Naive thymus-derived CD8-positive, alpha-beta T cell (primary cell): ENCODE measurements at regions not wholly inside any gene's neighbourhood (a gene's known extent, or its start where the extent isn't known, plus 50 kb on each side); places are given as distances from the start of the nearest gene placed in this dataset.
"Not testable (repeated sequence)": the region's sequence is repeated elsewhere in the genome, so short reads cannot be mapped to it uniquely, and the experiment has no call there.

Experiments
- ATAC-seq, 2 donors: fragments of 150-1000 bp; cut with Tn5 transposase in 1 of 2; sonication (Bioruptor Pico), chemical (Tn5 transposase) in 1 of 2; 1 replicate in 1 of 2; 2 replicates in 1 of 2; pipeline ENCODE4 v1.10.0; 2021; ENCODE audit warnings: mild to moderate bottlenecking in 2 of 2, moderate library complexity in 2 of 2
- POLR2A ChIA-PET: fragments of 350-600 bp; sonication (Branson Sonifier 250); formaldehyde crosslinking; loops from one replicate; lab custom pipeline; 2021; ENCODE audit warnings: antibody characterized with exemption; lab: Charles Lee
- DNase-seq, 10 donors: peaks; one replicate each; pipeline versions ENCODE4 v3.0.0 to v3.0.0-alpha.2; 2020 to 2022
- H3K27ac Mint-ChIP-seq, 10 donors: one replicate each; pipeline ENCODE4 v1.8.0; 2020 to 2022; ENCODE audit warnings: mild to moderate bottlenecking in 10 of 10, mixed read lengths in 10 of 10, moderate library complexity in 4 of 10, inconsistent platforms in 1 of 10
- H3K27me3 Mint-ChIP-seq, 5 donors: one replicate each; pipeline ENCODE4 v1.8.0; 2021 to 2022; ENCODE audit warnings: mixed read lengths in 5 of 5
- H3K36me3 Mint-ChIP-seq, 3 donors: one replicate each; pipeline ENCODE4 v1.8.0; 2020 to 2022; ENCODE audit warnings: mixed read lengths in 3 of 3, mild to moderate bottlenecking in 2 of 3, inconsistent platforms in 1 of 3
- H3K4me1 Mint-ChIP-seq, 4 donors: one replicate each; pipeline ENCODE4 v1.8.0; 2021 to 2022; ENCODE audit warnings: mixed read lengths in 4 of 4
- H3K4me3 Mint-ChIP-seq, 10 donors: one replicate each; pipeline ENCODE4 v1.8.0; 2020 to 2022; ENCODE audit warnings: mild to moderate bottlenecking in 10 of 10, mixed read lengths in 10 of 10, moderate library complexity in 6 of 10, inconsistent platforms in 1 of 10
- H3K9me3 Mint-ChIP-seq, 9 donors: one replicate each; pipeline ENCODE4 v1.8.0; 2020 to 2022; ENCODE audit warnings: mixed read lengths in 9 of 9, mild to moderate bottlenecking in 3 of 9, inconsistent platforms in 1 of 9, moderate library complexity in 1 of 9

GRCh38 chr7:131649879-131650278 is 93.5 kb upstream of the PODXL start:
- POLR2A ChIA-PET: no interaction called here
- ATAC-seq: no peak
- no peak for DNase-seq
- Mint-ChIP-seq H3K4me3 (no peak overlapping the region), H3K9me3 (no peaks in the 10 kb centered on the region), H3K27ac (no peak overlapping the region), H3K4me1 (peaks cover 0 to 8% (median 4%) of the 10 kb centered on the region in 4 donors), H3K36me3 (no peaks in the 10 kb centered on the region), H3K27me3 (peaks cover 6 to 26% (median 12%) of the 10 kb centered on the region in 5 donors)

GRCh38 chr7:131649003-131649541 is 92.6 kb upstream of the PODXL start:
- Mint-ChIP-seq H3K9me3 (no peaks in the 10 kb centered on the region), H3K36me3 (no peaks in the 10 kb centered on the region), H3K27ac (no peak overlapping the region), H3K4me1 (peaks cover 0 to 1% (median under 1%) of the 10 kb centered on the region in 4 donors), H3K4me3 (no peak overlapping the region), H3K27me3 (peaks cover 4 to 18% (median 9%) of the 10 kb centered on the region in 5 donors)
- DNase-seq (no peak), ATAC-seq (no peak)
- POLR2A ChIA-PET: no interaction called here

- DNase-seq (no peak), ATAC-seq (no peak)
- Mint-ChIP-seq H3K36me3 (no peaks in the 10 kb centered on the region), H3K9me3 (no peaks in the 10 kb centered on the region), H3K27me3 (peaks cover 3 to 15% (median 5%) of the 10 kb centered on the region in 5 donors), H3K27ac (no peak overlapping the region), H3K4me3 (no peak overlapping the region), H3K4me1 (no peaks in the 10 kb centered on the region)
- POLR2A ChIA-PET: no interaction called here
Observed at GRCh38 chr7:131648491-131648890, 92.1 kb upstream of the PODXL start.

GRCh38 chr7:131646203-131646602 is 89.8 kb upstream of the PODXL start:
- ATAC-seq (no peak), DNase-seq (no peak)
- H3K4me1 Mint-ChIP-seq: no peaks in the 10 kb centered on the region
- H3K36me3 Mint-ChIP-seq: no peaks in the 10 kb centered on the region
- H3K27ac Mint-ChIP-seq: no peak overlapping the region
- H3K27me3 Mint-ChIP-seq: peaks cover 3 to 25% (median 12%) of the 10 kb centered on the region in 5 donors
- POLR2A ChIA-PET: no interaction called here
- H3K4me3 Mint-ChIP-seq: no peak overlapping the region
- H3K9me3 Mint-ChIP-seq: no peaks in the 10 kb centered on the region

GRCh38 chr7:131642429-131642828 is 86.0 kb upstream of the PODXL start:
- peaks cover 0 to 3% (median 0%) of the 10 kb centered on the region in 4 donors for H3K4me1 Mint-ChIP-seq
- ATAC-seq (no peak), DNase-seq (no peak)
- H3K27ac Mint-ChIP-seq: no peak overlapping the region
- H3K27me3 Mint-ChIP-seq: peaks cover 0 to 25% (median 10%) of the 10 kb centered on the region in 5 donors
- POLR2A ChIA-PET: no interaction called here
- H3K4me3 Mint-ChIP-seq: no peak overlapping the region
- H3K9me3 Mint-ChIP-seq: no peaks in the 10 kb centered on the region
- no peaks in the 10 kb centered on the region for H3K36me3 Mint-ChIP-seq

- peaks cover 0 to 3% (median 0%) of the 10 kb centered on the region in 9 donors for H3K9me3 Mint-ChIP-seq
- POLR2A ChIA-PET: no interaction called here
Observed at GRCh38 chr7:131640686-131641085, 84.3 kb upstream of the PODXL start.

GRCh38 chr7:131638641-131639430 is 82.4 kb upstream of the PODXL start:
- POLR2A ChIA-PET: no interaction called here
- no peak overlapping the region for H3K4me3 Mint-ChIP-seq
- no peak overlapping the region for H3K27ac Mint-ChIP-seq

More at GRCh38 chr7:131640686-131641085, 84.3 kb upstream of the PODXL start:
- Mint-ChIP-seq H3K27me3 (peaks cover 0 to 38% (median 10%) of the 10 kb centered on the region in 5 donors), H3K4me3 (no peak overlapping the region), H3K4me1 (peaks cover 0 to 4% (median 0%) of the 10 kb centered on the region in 4 donors), H3K27ac (peak overlapping the region in 1 of 10 donors; percentile 30), H3K36me3 (no peaks in the 10 kb centered on the region)
- no peak for ATAC-seq
- no peak for DNase-seq

GRCh38 chr7:131637859-131638258 is 81.4 kb upstream of the PODXL start:
- peaks cover 0 to 4% (median 0%) of the 10 kb centered on the region in 4 donors for H3K4me1 Mint-ChIP-seq
- H3K27me3 Mint-ChIP-seq: peaks cover 2 to 38% (median 12%) of the 10 kb centered on the region in 5 donors
- DNase-seq: no peak
- H3K4me3 Mint-ChIP-seq: no peak overlapping the region
- POLR2A ChIA-PET: no interaction called here
- no peak overlapping the region for H3K27ac Mint-ChIP-seq
- no peaks in the 10 kb centered on the region for H3K36me3 Mint-ChIP-seq
- peaks cover 0 to 3% (median 0%) of the 10 kb centered on the region in 9 donors for H3K9me3 Mint-ChIP-seq
- no peak for ATAC-seq

More at GRCh38 chr7:131638641-131639430, 82.4 kb upstream of the PODXL start:
- Mint-ChIP-seq H3K9me3 (peaks cover 0 to 3% (median 0%) of the 10 kb centered on the region in 9 donors), H3K4me1 (peaks cover 0 to 4% (median 0%) of the 10 kb centered on the region in 4 donors), H3K27me3 (peaks cover 0 to 38% (median 12%) of the 10 kb centered on the region in 5 donors), H3K36me3 (no peaks in the 10 kb centered on the region)
- ATAC-seq: no peak
- no peak for DNase-seq

- ATAC-seq (no peak), DNase-seq (no peak)
- Mint-ChIP-seq H3K9me3 (peaks cover 0 to 3% (median 0%) of the 10 kb centered on the region in 9 donors), H3K36me3 (no peaks in the 10 kb centered on the region), H3K4me3 (no peak overlapping the region), H3K27ac (no peak overlapping the region), H3K4me1 (peaks cover 0 to 4% (median 0%) of the 10 kb centered on the region in 4 donors), H3K27me3 (peaks cover 2 to 28% (median 11%) of the 10 kb centered on the region in 5 donors)
- POLR2A ChIA-PET: no interaction called here
Observed at GRCh38 chr7:131636092-131636491, 79.7 kb upstream of the PODXL start.

- H3K36me3 Mint-ChIP-seq, H3K4me1 Mint-ChIP-seq, ATAC-seq, POLR2A ChIA-PET, H3K27ac Mint-ChIP-seq, H3K9me3 Mint-ChIP-seq, DNase-seq, H3K4me3 Mint-ChIP-seq: not testable (repeated sequence)
- H3K27me3 Mint-ChIP-seq: peaks cover 3 to 47% (median 13%) of the 10 kb centered on the region in 5 donors
Observed at GRCh38 chr7:131634197-131634596, 77.8 kb upstream of the PODXL start.

GRCh38 chr7:131633342-131633843 is 77.0 kb upstream of the PODXL start:
- no peak overlapping the region for H3K4me3 Mint-ChIP-seq
- POLR2A ChIA-PET: no interaction called here
- no peak overlapping the region for H3K27ac Mint-ChIP-seq
- peaks cover 0 to 3% (median 0%) of the 10 kb centered on the region in 9 donors for H3K9me3 Mint-ChIP-seq
- DNase-seq (no peak), ATAC-seq (no peak)
- peaks cover 5 to 45% (median 12%) of the 10 kb centered on the region in 5 donors for H3K27me3 Mint-ChIP-seq
- peaks cover 0 to 2% (median 0%) of the 10 kb centered on the region in 4 donors for H3K4me1 Mint-ChIP-seq
- H3K36me3 Mint-ChIP-seq: no peaks in the 10 kb centered on the region

GRCh38 chr7:131630427-131630826 is 74.0 kb upstream of the PODXL start:
- Mint-ChIP-seq H3K4me3 (no peak overlapping the region), H3K27me3 (peaks cover 2 to 25% (median 16%) of the 10 kb centered on the region in 5 donors), H3K36me3 (no peaks in the 10 kb centered on the region), H3K4me1 (no peaks in the 10 kb centered on the region), H3K27ac (no peak overlapping the region), H3K9me3 (no peaks in the 10 kb centered on the region)
- ATAC-seq (no peak), DNase-seq (no peak)
- POLR2A ChIA-PET: no interaction called here

- ATAC-seq: no peak
- H3K4me3 Mint-ChIP-seq: no peak overlapping the region
- H3K27ac Mint-ChIP-seq: no peak overlapping the region
- H3K27me3 Mint-ChIP-seq: peaks cover 2 to 25% (median 14%) of the 10 kb centered on the region in 5 donors
- H3K4me1 Mint-ChIP-seq: no peaks in the 10 kb centered on the region
- POLR2A ChIA-PET: no interaction called here
- no peaks in the 10 kb centered on the region for H3K36me3 Mint-ChIP-seq
- no peak for DNase-seq
- no peaks in the 10 kb centered on the region for H3K9me3 Mint-ChIP-seq
Observed at GRCh38 chr7:131629217-131629882, 72.9 kb upstream of the PODXL start.
